DMS 273 (cell line): ENCODE measurements at regions not wholly inside any gene's neighbourhood (a gene's known extent, or its start where the extent isn't known, plus 50 kb on each side); places are given as distances from the start of the nearest gene placed in this dataset.
"Not testable (repeated sequence)": the region's sequence is repeated elsewhere in the genome, so short reads cannot be mapped to it uniquely, and the experiment has no call there.

Experiments
- DNase-seq: peaks from one replicate; lab custom pipeline; 2025; ENCODE audit not compliant: unreplicated experiment; lab: John Stamatoyannopoulos, UW

- DNase-seq, result no peak
These were observed 272.1 kb upstream of the EYS start for GRCh38 chr6:65979120-65979519.

- DNase-seq, result not testable (repeated sequence)
These were observed 264.2 kb upstream of the EYS start for GRCh38 chr6:65971252-65971651.

- DNase-seq, result no peak
These were observed 257.2 kb upstream of the EYS start for GRCh38 chr6:65964261-65964660.

- no peak for DNase-seq
These were observed 248.0 kb upstream of the EYS start for GRCh38 chr6:65955034-65955433.

GRCh38 chr6:65948062-65948461 is 241.0 kb upstream of the EYS start:
- DNase-seq, result no peak

GRCh38 chr6:65943548-65943947 is 236.5 kb upstream of the EYS start:
- no peak for DNase-seq

GRCh38 chr6:65943051-65943450 is 236.0 kb upstream of the EYS start:
- DNase-seq, result no peak

- DNase-seq, result no peak
These were observed 231.0 kb upstream of the EYS start for GRCh38 chr6:65938000-65938399.

- no peak for DNase-seq
These were observed 228.4 kb upstream of the EYS start for GRCh38 chr6:65935412-65935811.

- no peak for DNase-seq
These were observed 226.4 kb upstream of the EYS start for GRCh38 chr6:65933390-65933789.

- no peak for DNase-seq
These were observed 220.1 kb upstream of the EYS start for GRCh38 chr6:65927141-65927540.

- DNase-seq, result no peak
These were observed 217.4 kb upstream of the EYS start for GRCh38 chr6:65924411-65924810.

- no peak for DNase-seq
These were observed 215.0 kb upstream of the EYS start for GRCh38 chr6:65922049-65922448.

- no peak for DNase-seq
These were observed 201.0 kb upstream of the EYS start for GRCh38 chr6:65908065-65908464.

- DNase-seq, result no peak
These were observed 197.0 kb upstream of the EYS start for GRCh38 chr6:65903992-65904391.

- DNase-seq, result no peak
These were observed 193.9 kb upstream of the EYS start for GRCh38 chr6:65900928-65901327.

GRCh38 chr6:65896140-65896539 is 189.1 kb upstream of the EYS start:
- DNase-seq, result no peak

- DNase-seq, result no peak
These were observed 169.6 kb upstream of the EYS start for GRCh38 chr6:65876668-65877067.

GRCh38 chr6:65852369-65852852 is 145.4 kb upstream of the EYS start:
- no peak for DNase-seq

- DNase-seq, result no peak
These were observed 123.1 kb upstream of the EYS start for GRCh38 chr6:65830151-65830550.

GRCh38 chr6:65819152-65819551 is 112.1 kb upstream of the EYS start:
- DNase-seq, result no peak

- DNase-seq, result no peak
These were observed 111.5 kb upstream of the EYS start for GRCh38 chr6:65818576-65818975.

- DNase-seq, result peak; percentile 56
These were observed 110.0 kb upstream of the EYS start for GRCh38 chr6:65816991-65817390.

- no peak for DNase-seq
These were observed 107.0 kb upstream of the EYS start for GRCh38 chr6:65814071-65814470.
